ENCODE measurements at regions not wholly inside any gene's neighbourhood (a gene's known extent, or its start where the extent isn't known, plus 50 kb on each side); places are given as distances from the start of the nearest gene placed in this dataset.
"Not testable (repeated sequence)": the region's sequence is repeated elsewhere in the genome, so short reads cannot be mapped to it uniquely, and the experiment has no call there.

DNA sequence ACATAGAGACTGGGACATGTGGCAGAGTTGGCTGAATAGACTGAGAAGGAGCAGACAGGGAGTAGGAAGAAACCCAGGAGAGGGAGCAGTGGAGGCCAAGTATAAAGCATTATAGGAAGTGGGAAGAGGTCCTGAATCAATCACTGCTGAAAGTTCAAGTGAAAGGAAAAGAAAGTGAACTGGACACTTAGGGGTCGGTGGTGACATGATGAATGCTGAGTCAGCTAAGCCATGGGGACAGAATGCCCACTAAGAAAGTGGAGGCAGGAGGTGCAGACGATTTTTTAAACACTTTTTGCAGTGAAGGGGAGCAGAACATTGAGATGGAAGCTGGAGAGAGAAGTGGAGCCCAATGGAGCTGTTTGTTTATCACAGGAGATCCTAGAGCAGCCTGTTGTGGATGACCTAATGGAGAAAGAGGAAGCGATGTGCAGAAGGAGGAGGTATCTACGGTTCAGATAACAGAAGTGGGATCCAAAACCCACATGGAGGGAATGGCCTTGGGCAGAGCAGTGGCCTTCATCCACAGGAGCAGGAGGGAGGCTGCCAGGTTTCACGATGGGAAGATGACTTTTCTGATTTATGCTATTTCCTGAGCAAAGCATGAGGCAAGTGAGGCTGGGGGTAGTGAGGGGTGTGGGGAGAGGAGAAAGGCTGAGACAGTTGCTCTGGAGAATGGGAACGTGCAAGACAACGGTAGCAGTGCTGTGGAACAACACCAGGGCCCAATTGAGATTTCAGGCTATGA, 208.2 kb downstream of the RPLP1 start:
- no peak for DNase-seq

GRCh38 chr15:69661446-69661845, 208.8 kb downstream of the RPLP1 start:
- DNase-seq = no peak

DNA sequence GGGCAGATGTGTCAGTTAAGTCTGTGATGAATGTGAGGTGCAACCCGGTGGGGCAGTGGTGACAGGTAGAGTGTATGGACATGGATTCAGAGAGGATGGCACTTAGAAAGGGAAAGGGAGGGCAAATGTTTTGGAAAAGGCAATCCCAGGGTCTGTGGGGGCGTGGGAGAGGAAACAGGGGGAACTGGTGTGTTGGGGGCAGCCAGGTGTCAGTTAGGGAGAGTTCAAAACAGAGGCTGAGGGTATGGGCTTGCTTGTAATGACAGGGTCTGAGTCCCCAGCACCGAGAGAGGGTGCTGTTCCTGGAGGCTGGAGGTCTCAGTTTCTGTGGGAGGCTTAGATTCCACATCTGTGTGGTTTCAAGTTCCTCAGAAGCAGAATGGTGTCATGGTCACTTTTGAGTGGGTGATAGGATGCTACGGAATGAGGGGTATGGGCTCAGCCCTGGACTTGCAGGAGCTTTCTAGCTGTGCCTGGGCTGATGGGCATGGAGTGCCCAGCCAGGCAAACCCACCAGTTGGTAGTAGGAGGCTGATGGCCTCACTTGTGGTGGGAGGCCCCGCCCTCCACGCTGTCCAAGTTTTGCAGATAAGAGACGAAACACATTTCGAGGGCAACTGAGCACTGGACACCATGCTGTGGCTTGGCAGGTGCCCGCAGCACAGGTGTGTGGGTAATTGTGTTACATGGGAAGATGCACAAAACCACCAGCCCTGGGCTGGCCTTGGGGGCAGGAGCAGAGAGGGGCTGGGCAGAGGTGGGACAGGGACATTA, 209.4 kb downstream of the RPLP1 start:
- DNase-seq = no peak

- no peak for DNase-seq
Observed at GRCh38 chr15:69662645-69663000, 210.0 kb downstream of the RPLP1 start.

GRCh38 chr15:69663441-69663840, 210.8 kb downstream of the RPLP1 start:
- no peak for DNase-seq

GRCh38 chr15:69663982-69664381, 211.4 kb downstream of the RPLP1 start:
- no peak for DNase-seq

- DNase-seq = peak; percentile 45
Observed at GRCh38 chr15:69664572-69665571, 212.3 kb downstream of the RPLP1 start.

- DNase-seq = no peak
Observed at GRCh38 chr15:69665641-69666111, 213.1 kb downstream of the RPLP1 start.

DNA sequence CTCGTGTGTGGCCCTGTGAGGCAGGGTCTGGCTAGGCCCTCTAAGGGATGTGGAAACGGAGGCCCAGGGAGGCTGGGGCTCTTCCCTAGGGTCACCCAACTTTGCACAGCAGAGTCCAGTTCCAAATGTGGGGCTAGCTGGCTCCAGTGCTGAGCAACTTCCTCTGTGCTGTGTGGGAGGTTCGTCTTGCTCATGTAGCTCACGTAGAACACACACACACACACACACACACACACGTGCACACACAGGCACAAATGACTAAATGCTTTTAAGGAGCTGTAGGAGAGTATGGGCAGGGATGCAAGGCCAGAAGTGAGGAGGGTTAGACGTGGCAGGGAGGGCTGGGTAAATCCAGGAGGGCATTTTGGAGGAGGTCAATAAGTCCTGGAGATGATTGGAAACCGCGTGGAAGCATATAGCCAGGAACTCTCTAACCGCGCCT, 213.8 kb downstream of the RPLP1 start:
- DNase-seq = no peak

DNA sequence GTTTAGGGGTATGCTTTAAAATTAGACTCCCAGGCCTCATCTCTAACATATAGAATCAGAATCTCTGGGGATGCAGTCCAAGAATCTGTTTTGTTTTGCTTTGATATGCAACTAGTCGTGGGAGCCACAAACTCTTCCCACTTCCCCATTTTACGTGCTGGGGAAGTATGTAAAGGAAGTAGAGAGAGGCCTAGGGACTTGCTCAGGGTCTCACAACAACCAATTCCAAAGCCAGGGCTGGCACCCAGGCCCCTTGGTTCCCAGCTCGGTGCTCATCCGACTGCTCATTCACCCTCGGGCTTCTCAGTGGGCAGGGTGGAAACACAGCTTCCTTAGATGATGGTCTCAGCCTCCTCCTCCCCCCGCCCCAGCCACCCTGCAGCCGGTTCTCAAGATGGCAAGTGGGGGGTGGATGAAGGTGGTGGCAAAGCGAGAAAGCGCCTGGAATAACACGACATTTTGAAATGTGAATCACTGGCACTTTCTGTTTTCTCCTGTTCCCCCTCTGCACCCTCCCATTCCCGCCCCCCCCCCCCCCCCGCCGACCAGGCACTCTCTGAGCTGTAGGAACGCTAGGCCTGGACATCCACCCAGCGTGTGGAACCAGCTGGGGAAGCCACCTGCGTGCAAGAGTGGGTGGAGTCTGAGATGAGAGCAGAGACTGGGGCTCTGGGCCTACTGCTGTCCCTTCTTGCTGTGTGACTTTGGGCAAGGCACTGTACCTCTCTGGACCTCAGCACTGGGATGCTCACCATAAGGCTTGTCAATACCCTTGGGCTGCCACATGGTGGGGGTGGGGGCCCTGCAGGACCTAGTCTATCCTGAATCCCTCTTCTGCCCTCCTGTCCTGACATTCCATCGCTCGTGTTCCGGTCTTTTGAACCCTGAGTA, 214.5 kb downstream of the RPLP1 start:
- DNase-seq = no peak

DNA sequence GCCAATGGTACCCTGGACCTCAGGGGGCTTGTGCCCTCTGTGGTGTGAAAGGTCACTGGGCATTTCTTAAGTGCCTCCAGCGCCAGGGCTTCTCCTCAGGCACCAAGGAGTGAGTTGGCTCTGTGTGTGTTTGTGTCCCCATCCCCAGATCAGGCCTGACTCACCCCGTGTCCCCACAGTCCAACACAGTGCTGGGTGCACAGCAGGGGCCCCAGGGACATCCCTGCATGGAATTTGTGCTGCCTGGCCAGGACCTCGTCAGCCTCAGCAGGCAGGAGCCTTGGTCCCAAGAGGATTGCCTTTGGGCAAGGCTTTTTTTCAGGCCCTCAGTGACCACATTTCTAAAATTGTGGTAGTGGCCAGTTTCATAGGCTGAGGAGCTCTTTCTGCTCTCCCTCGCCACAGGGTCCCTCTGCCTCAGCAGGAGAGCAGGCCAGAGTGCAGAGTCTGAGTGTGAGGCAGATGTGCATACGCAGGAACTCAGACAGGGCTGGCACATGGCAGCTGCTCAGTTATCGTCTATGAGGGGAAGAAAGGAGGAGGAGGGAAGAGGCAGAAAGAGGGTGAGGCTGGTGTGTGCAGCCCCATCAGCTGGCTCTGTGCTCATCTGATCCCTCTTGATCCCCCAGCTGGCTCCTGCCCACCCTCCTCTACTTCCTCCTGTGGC, 215.6 kb downstream of the RPLP1 start:
- DNase-seq = no peak

GRCh38 chr15:69668963-69669362, 216.3 kb downstream of the RPLP1 start:
- DNase-seq = no peak

GRCh38 chr15:69669446-69669845, 216.8 kb downstream of the RPLP1 start:
- DNase-seq = no peak

GRCh38 chr15:69673291-69673881, 220.8 kb downstream of the RPLP1 start:
- DNase-seq = no peak

GRCh38 chr15:69675731-69676130, 223.1 kb downstream of the RPLP1 start:
- DNase-seq = no peak

DNA sequence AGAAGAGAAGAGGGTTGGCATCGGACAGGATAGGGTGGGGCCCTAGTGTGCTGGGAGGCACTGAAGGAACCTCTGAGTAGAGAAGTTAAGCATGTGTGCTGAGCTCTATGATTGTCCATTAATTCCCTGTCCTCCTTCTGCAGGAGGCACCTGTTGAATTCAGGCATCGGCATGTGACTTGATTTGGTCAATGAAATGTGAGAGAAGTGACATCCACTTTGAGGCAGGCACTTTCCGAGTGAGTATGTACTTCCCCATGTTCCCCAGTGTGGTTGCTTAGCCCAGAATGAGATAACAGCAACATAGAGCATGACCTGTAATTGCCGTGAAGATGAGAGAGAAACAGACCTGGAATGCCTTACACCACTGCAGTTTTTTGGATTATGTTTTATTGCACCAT, 224.8 kb downstream of the RPLP1 start:
- DNase-seq = no peak

GRCh38 chr15:69679623-69680228, 227.1 kb downstream of the RPLP1 start:
- no peak for DNase-seq

GRCh38 chr15:69684823-69685222, 232.2 kb downstream of the RPLP1 start:
- not testable (repeated sequence) for DNase-seq

GRCh38 chr15:69685512-69686452, 233.2 kb downstream of the RPLP1 start:
- DNase-seq = no peak
